RWPE2 (cell line): ENCODE measurements at regions not wholly inside any gene's neighbourhood (a gene's known extent, or its start where the extent isn't known, plus 50 kb on each side); places are given as distances from the start of the nearest gene placed in this dataset.

ENCODE experiments used
- ATAC-seq: fragments of 200-7000 bp; cut with Tn5 transposase; 3 replicates; pipeline ENCODE4 v1.9.1; 2021; ENCODE audit warnings: low read depth
- DNase-seq: peaks from one replicate; pipeline ENCODE4 v3.0.0-alpha.2; 2020; ENCODE audit warnings: low spot score
- H3K27ac ChIP-seq: fragments of 450-650 bp; 2 replicates; pipeline ENCODE4 v1.5.1; 2017; ENCODE audit warnings: mild to moderate bottlenecking; ENCODE audit not compliant: poor library complexity, severe bottlenecking
- H3K27me3 ChIP-seq: fragments of 250-450 bp; sonication (Bioruptor Pico); 2 replicates; pipeline ENCODE4 v1.5.1; 2021; ENCODE audit warnings: mild to moderate bottlenecking, moderate library complexity; ENCODE audit not compliant: insufficient read depth, poor library complexity, severe bottlenecking
- H3K36me3 ChIP-seq: fragments of 250-450 bp; sonication (Bioruptor Pico); 2 replicates; pipeline ENCODE4 v1.5.1; 2020; ENCODE audit warnings: low read depth, mild to moderate bottlenecking, moderate library complexity
- H3K4me1 ChIP-seq: fragments of 250-450 bp; sonication (Bioruptor Pico); 2 replicates; pipeline ENCODE4 v1.5.1; 2021; ENCODE audit warnings: mild to moderate bottlenecking, moderate library complexity; ENCODE audit not compliant: insufficient read depth, poor library complexity, severe bottlenecking
- H3K4me3 ChIP-seq: fragments of 250-450 bp; sonication (Bioruptor Pico); 2 replicates; pipeline ENCODE4 v1.5.1; 2021; ENCODE audit warnings: mild to moderate bottlenecking, moderate library complexity; ENCODE audit not compliant: severe bottlenecking
- H3K9me3 ChIP-seq: fragments of 250-450 bp; sonication (Bioruptor Pico); 2 replicates; pipeline ENCODE4 v1.5.1; 2021; ENCODE audit warnings: mild to moderate bottlenecking, moderate library complexity; ENCODE audit not compliant: severe bottlenecking
- CTCF ChIP-seq: fragments of 450-650 bp; IDR thresholded peaks from one replicate; pipeline ENCODE4 v1.5.1; 2017; ENCODE audit warnings: mild to moderate bottlenecking, moderate library complexity; ENCODE audit not compliant: poor library complexity, severe bottlenecking

- Histone ChIP-seq H3K9me3 (no peaks in the 10 kb centered on the region), H3K27ac (no peak overlapping the region), H3K36me3 (no peaks in the 10 kb centered on the region), H3K27me3 (no peaks in the 10 kb centered on the region), H3K4me3 (no peak overlapping the region), H3K4me1 (no peaks in the 10 kb centered on the region)
- ATAC-seq (no peak), DNase-seq (peak; percentile 39)
- TF ChIP-seq CTCF = no peak
These were observed 79.2 kb upstream of the KLF13 start for GRCh38 chr15:31247404-31247803.

- no peak overlapping the region for H3K27ac ChIP-seq
- DNase-seq (peak; percentile 37), ATAC-seq (no peak)
- H3K4me1 ChIP-seq = no peaks in the 10 kb centered on the region
- no peaks in the 10 kb centered on the region for H3K9me3 ChIP-seq
- no peaks in the 10 kb centered on the region for H3K27me3 ChIP-seq
- H3K4me3 ChIP-seq = no peak overlapping the region
- TF ChIP-seq CTCF = no peak
- H3K36me3 ChIP-seq = no peaks in the 10 kb centered on the region
These were observed 78.4 kb upstream of the KLF13 start for GRCh38 chr15:31248263-31248662.

- Histone ChIP-seq H3K36me3 (no peaks in the 10 kb centered on the region), H3K27me3 (no peaks in the 10 kb centered on the region), H3K27ac (no peak overlapping the region), H3K9me3 (no peaks in the 10 kb centered on the region), H3K4me3 (no peak overlapping the region), H3K4me1 (no peaks in the 10 kb centered on the region)
- DNase-seq (peak; percentile 39), ATAC-seq (no peak)
- TF ChIP-seq CTCF = no peak
These were observed 77.7 kb upstream of the KLF13 start for GRCh38 chr15:31248951-31249350.

GRCh38 chr15:31250033-31250432 is 76.6 kb upstream of the KLF13 start:
- H3K27ac ChIP-seq = no peak overlapping the region
- no peak overlapping the region for H3K4me3 ChIP-seq
- no peaks in the 10 kb centered on the region for H3K27me3 ChIP-seq
- peaks cover 5% of the 10 kb centered on the region for H3K4me1 ChIP-seq
- H3K9me3 ChIP-seq = no peaks in the 10 kb centered on the region
- no peak for TF ChIP-seq CTCF
- no peaks in the 10 kb centered on the region for H3K36me3 ChIP-seq
- DNase-seq (peak; percentile 58), ATAC-seq (no peak)

GRCh38 chr15:31251165-31251564 is 75.5 kb upstream of the KLF13 start:
- H3K9me3 ChIP-seq = no peaks in the 10 kb centered on the region
- ATAC-seq (no peak), DNase-seq (peak; percentile 38)
- peaks cover 5% of the 10 kb centered on the region for H3K4me1 ChIP-seq
- no peak overlapping the region for H3K4me3 ChIP-seq
- no peaks in the 10 kb centered on the region for H3K36me3 ChIP-seq
- H3K27ac ChIP-seq = no peak overlapping the region
- TF ChIP-seq CTCF = no peak
- H3K27me3 ChIP-seq = no peaks in the 10 kb centered on the region
